MM.1S (cell line): ENCODE measurements at regions not wholly inside any gene's neighbourhood (a gene's known extent, or its start where the extent isn't known, plus 50 kb on each side); places are given as distances from the start of the nearest gene placed in this dataset.

Experiments
- DNase-seq: peaks from one replicate; pipeline ENCODE4 v3.0.0-alpha.2; 2015
- H2AFZ ChIP-seq: fragments of 300-600 bp; sonication (generic); 2 replicates; pipeline ENCODE4 v1.6.0; 2016; ENCODE audit warnings: antibody characterized with exemption, low read length
- H3F3A ChIP-seq: fragments of 300-600 bp; sonication (generic); 2 replicates; pipeline ENCODE4 v1.6.1; 2016; ENCODE audit warnings: mild to moderate bottlenecking, antibody characterized with exemption, low read length, moderate library complexity, mixed read lengths; ENCODE audit not compliant: insufficient read depth
- H3K27ac ChIP-seq: fragments of 300-600 bp; sonication (generic); 2 replicates; pipeline ENCODE4 v1.5.1; 2016; ENCODE audit warnings: mild to moderate bottlenecking, low read length
- H3K27me3 ChIP-seq: fragments of 300-600 bp; sonication (generic); replicated peaks from 2 replicates; pipeline ENCODE4 v1.6.0; 2016; ENCODE audit warnings: low read length; ENCODE audit not compliant: insufficient read depth
- H3K36me3 ChIP-seq: fragments of 300-600 bp; sonication (generic); replicated peaks from 2 replicates; pipeline ENCODE4 v1.6.1; 2016; ENCODE audit warnings: mild to moderate bottlenecking, low read length, mixed read lengths; ENCODE audit not compliant: insufficient read depth
- H3K4me1 ChIP-seq: fragments of 300-600 bp; sonication (generic); 2 replicates; pipeline ENCODE4 v1.6.1; 2016; ENCODE audit warnings: low read length, mixed read lengths
- H3K4me2 ChIP-seq: fragments of 300-600 bp; sonication (generic); 2 replicates; pipeline ENCODE4 v1.6.0; 2016; ENCODE audit warnings: low read depth, low read length
- H3K4me3 ChIP-seq: fragments of 300-600 bp; sonication (generic); 2 replicates; pipeline ENCODE4 v1.5.1; 2016; ENCODE audit warnings: low read length, mixed read lengths
- H3K79me2 ChIP-seq: fragments of 300-600 bp; sonication (generic); 2 replicates; pipeline ENCODE4 v1.6.1; 2016; ENCODE audit warnings: mixed run types, low read length, mixed read lengths
- H3K9ac ChIP-seq: fragments of 300-600 bp; sonication (generic); 2 replicates; pipeline ENCODE4 v1.6.1; 2016; ENCODE audit warnings: low read length, mixed read lengths
- H3K9me2 ChIP-seq: fragments of 300-600 bp; sonication (generic); replicated peaks from 2 replicates; pipeline ENCODE4 v1.6.1; 2016; ENCODE audit warnings: mild to moderate bottlenecking, low read length, mixed read lengths; ENCODE audit not compliant: insufficient read depth
- H3K9me3 ChIP-seq: fragments of 300-600 bp; sonication (generic); replicated peaks from 2 replicates; pipeline ENCODE4 v1.6.1; 2016; ENCODE audit warnings: mild to moderate bottlenecking, low read length, mixed read lengths; ENCODE audit not compliant: insufficient read depth
- H4K20me1 ChIP-seq: fragments of 300-600 bp; sonication (generic); 2 replicates; pipeline ENCODE4 v1.6.1; 2016; ENCODE audit warnings: mild to moderate bottlenecking, low read length, moderate library complexity, mixed read lengths; ENCODE audit not compliant: insufficient read depth
- EZH2 ChIP-seq: fragments of 300-600 bp; sonication (generic); optimal IDR thresholded peaks from 2 replicates; pipeline ENCODE3; 2017; ENCODE audit warnings: low read depth, mild to moderate bottlenecking, antibody characterized with exemption, low read length, mixed read lengths
- EZH2phosphoT487 ChIP-seq: fragments of 300-600 bp; sonication (generic); IDR thresholded peaks from 2 replicates; pipeline ENCODE4 v1.6.1; 2018; ENCODE audit warnings: antibody characterized with exemption, low read length
- TF ChIP-seq, protein P1 (sequence below): fragments of 300-600 bp; sonication (generic); IDR thresholded peaks from 2 replicates; pipeline ENCODE4 v1.5.1; 2016; ENCODE audit warnings: antibody characterized with exemption, low read length, mixed read lengths

DNA sequence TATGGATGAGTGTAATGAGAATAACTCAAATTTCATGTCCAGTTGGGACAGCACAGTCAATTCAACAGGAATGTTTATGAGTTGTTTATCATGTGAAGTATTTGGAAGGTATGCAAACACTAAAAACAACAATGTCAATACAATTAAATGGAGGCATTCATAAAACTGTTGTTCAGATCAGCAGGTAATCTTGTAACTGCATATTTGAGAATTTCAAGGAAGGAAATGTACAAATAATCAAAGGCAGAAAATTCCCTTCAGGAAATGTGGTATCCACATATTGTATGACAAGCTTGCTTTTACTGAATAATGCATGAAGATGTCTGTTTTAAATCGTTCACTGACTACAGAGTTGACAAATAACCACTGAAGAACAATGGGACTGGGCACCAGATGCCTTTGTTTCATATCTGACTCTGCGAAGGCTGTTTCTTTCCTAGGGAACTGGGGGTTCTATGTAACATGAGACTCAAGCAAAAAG, 198.3 kb downstream of the LTN1 start:
- Histone ChIP-seq H3K4me1 (no peaks in the 10 kb centered on the region), H2AFZ (no peak overlapping the region), H3K27ac (no peak overlapping the region), H3K9me2 (no peaks in the 10 kb centered on the region), H3F3A (no peaks in the 10 kb centered on the region), H3K4me2 (no peak overlapping the region), H3K27me3 (no peaks in the 10 kb centered on the region), H4K20me1 (no peaks in the 10 kb centered on the region), H3K9me3 (no peaks in the 10 kb centered on the region), H3K79me2 (no peaks in the 10 kb centered on the region), H3K9ac (no peak overlapping the region), H3K4me3 (no peak overlapping the region), H3K36me3 (no peaks in the 10 kb centered on the region)
- DNase-seq, result no peak
- no peak for TF ChIP-seq EZH2
- TF ChIP-seq, protein P1, sequence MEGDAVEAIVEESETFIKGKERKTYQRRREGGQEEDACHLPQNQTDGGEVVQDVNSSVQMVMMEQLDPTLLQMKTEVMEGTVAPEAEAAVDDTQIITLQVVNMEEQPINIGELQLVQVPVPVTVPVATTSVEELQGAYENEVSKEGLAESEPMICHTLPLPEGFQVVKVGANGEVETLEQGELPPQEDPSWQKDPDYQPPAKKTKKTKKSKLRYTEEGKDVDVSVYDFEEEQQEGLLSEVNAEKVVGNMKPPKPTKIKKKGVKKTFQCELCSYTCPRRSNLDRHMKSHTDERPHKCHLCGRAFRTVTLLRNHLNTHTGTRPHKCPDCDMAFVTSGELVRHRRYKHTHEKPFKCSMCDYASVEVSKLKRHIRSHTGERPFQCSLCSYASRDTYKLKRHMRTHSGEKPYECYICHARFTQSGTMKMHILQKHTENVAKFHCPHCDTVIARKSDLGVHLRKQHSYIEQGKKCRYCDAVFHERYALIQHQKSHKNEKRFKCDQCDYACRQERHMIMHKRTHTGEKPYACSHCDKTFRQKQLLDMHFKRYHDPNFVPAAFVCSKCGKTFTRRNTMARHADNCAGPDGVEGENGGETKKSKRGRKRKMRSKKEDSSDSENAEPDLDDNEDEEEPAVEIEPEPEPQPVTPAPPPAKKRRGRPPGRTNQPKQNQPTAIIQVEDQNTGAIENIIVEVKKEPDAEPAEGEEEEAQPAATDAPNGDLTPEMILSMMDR, result no peak
- no peak for TF ChIP-seq EZH2phosphoT487

DNA sequence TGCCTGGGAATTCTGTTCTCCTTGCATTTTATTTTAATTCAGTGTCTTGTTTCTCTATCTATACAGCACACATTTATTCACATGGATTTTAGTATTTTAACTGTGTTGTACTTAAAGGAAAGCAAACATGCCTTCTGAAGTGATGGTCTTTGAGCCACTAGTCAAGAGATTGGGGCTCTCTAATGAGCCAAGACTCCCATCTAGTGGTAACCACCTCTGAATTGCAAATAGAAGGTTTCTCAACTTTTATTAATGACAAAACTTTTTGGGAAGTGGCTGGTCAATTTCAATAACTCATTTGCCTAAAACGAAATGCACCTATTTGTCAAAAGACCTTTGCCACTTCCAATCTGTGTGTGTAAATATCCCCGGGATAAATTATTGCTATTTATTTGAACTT, 199.6 kb downstream of the LTN1 start:
- DNase-seq, result no peak
- no peaks in the 10 kb centered on the region for H3K4me1 ChIP-seq
- TF ChIP-seq EZH2 (no peak), EZH2phosphoT487 (no peak)
- TF ChIP-seq, protein P1, result no peak
- H3K27me3 ChIP-seq, result no peaks in the 10 kb centered on the region
- H3K36me3 ChIP-seq, result no peaks in the 10 kb centered on the region
- no peaks in the 10 kb centered on the region for H3K79me2 ChIP-seq
- no peak overlapping the region for H3K4me3 ChIP-seq
- H3F3A ChIP-seq, result no peaks in the 10 kb centered on the region
- no peaks in the 10 kb centered on the region for H3K9me3 ChIP-seq
- no peaks in the 10 kb centered on the region for H3K9me2 ChIP-seq
- no peak overlapping the region for H3K9ac ChIP-seq
- no peak overlapping the region for H2AFZ ChIP-seq
- H4K20me1 ChIP-seq, result no peaks in the 10 kb centered on the region
- no peak overlapping the region for H3K27ac ChIP-seq
- no peak overlapping the region for H3K4me2 ChIP-seq

DNA sequence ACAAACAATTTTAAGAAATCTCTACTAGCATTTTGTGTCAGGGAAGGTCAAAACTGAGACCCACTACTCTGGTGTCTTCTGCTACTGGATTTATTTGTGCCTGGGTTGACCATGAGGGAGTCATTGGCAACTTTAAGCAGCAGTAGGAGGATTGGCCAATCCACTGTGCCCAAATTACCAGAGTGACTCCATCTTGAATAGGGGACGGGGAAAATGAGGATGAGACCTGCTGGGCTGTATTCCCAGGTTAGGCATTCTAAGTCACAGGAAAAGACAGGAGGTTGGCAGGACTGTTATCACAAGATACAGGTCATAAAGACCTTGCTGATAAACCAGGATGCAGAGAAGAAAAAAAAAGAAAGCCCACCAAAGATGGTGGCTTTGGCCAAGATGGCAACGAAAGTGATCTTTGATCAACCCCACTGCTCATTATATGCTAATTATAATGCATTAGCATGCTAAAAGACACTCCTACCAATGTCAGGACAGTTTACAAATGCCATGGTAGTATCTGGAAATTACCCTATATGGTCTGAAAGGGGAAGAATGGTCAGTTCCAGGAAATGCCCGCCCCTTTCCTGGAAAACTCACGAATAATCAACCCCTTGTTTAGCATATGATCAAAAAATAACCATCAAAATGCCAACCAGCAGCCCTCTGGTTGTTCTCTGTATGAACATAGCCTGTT, 200.9 kb downstream of the LTN1 start:
- no peaks in the 10 kb centered on the region for H4K20me1 ChIP-seq
- no peaks in the 10 kb centered on the region for H3K27me3 ChIP-seq
- no peak overlapping the region for H3K4me2 ChIP-seq
- no peaks in the 10 kb centered on the region for H3F3A ChIP-seq
- DNase-seq, result no peak
- H3K9ac ChIP-seq, result no peak overlapping the region
- H3K4me1 ChIP-seq, result no peaks in the 10 kb centered on the region
- no peak overlapping the region for H2AFZ ChIP-seq
- no peak overlapping the region for H3K27ac ChIP-seq
- H3K9me2 ChIP-seq, result no peaks in the 10 kb centered on the region
- H3K79me2 ChIP-seq, result no peaks in the 10 kb centered on the region
- no peak overlapping the region for H3K4me3 ChIP-seq
- H3K9me3 ChIP-seq, result no peaks in the 10 kb centered on the region
- no peaks in the 10 kb centered on the region for H3K36me3 ChIP-seq
- TF ChIP-seq EZH2, result no peak
- TF ChIP-seq EZH2phosphoT487, result no peak
- TF ChIP-seq, protein P1, result no peak
